SK-N-SH treated with all-trans-retinoic acid at 6 μM for 48 hours (cell line): ENCODE measurements at regions not wholly inside any gene's neighbourhood (a gene's known extent, or its start where the extent isn't known, plus 50 kb on each side); places are given as distances from the start of the nearest gene placed in this dataset.

ENCODE experiments used
- ATAC-seq: fragments of 200-7000 bp; cut with Tn5 transposase; 3 replicates; pipeline ENCODE4 v1.9.1; 2020; ENCODE audit warnings: mild to moderate bottlenecking, moderate library complexity
- ARNTL ChIP-seq: fragments of 450-650 bp; formaldehyde crosslinking; IDR thresholded peaks from 2 replicates; pipeline ENCODE4 v1.5.0; 2020; ENCODE audit warnings: low read depth, mild to moderate bottlenecking, moderate library complexity, borderline replicate concordance
- BACH2 ChIP-seq: fragments of 250-450 bp; sonication (Bioruptor Pico); IDR thresholded peaks from 2 replicates; pipeline ENCODE4 v1.9.0; 2021; ENCODE audit warnings: mild to moderate bottlenecking, borderline replicate concordance
- CSDC2 ChIP-seq: fragments of 250-450 bp; sonication (Bioruptor Pico); IDR thresholded peaks from 2 replicates; pipeline ENCODE4 v1.5.0; 2020; ENCODE audit warnings: mild to moderate bottlenecking, moderate library complexity
- ESRRG ChIP-seq: fragments of 250-450 bp; sonication (Bioruptor Pico); IDR thresholded peaks from 2 replicates; pipeline ENCODE4 v1.6.1; 2021; ENCODE audit warnings: mild to moderate bottlenecking
- GLIS3 ChIP-seq: fragments of 250-450 bp; sonication (Bioruptor Pico); IDR thresholded peaks from 2 replicates; pipeline ENCODE4 v1.5.0; 2020; ENCODE audit warnings: mild to moderate bottlenecking, moderate library complexity
- ISL1 ChIP-seq: fragments of 250-450 bp; sonication (Bioruptor Pico); IDR thresholded peaks from 2 replicates; pipeline ENCODE4 v2.1.2; 2022; ENCODE audit warnings: mild to moderate bottlenecking, moderate library complexity
- OSR1 ChIP-seq: fragments of 250-450 bp; sonication (Bioruptor Pico); IDR thresholded peaks from 2 replicates; pipeline ENCODE4 v1.8.0; 2022; ENCODE audit warnings: moderate library complexity, mild to moderate bottlenecking, inconsistent platforms
- PPARA ChIP-seq: fragments of 250-450 bp; sonication (Bioruptor Pico); IDR thresholded peaks from 2 replicates; pipeline ENCODE4 v1.5.0; 2020; ENCODE audit warnings: mild to moderate bottlenecking, borderline replicate concordance
- RARB ChIP-seq: fragments of 250-450 bp; sonication (Bioruptor Pico); IDR thresholded peaks from 2 replicates; pipeline ENCODE4 v1.8.0; 2021; ENCODE audit warnings: mild to moderate bottlenecking, moderate library complexity
- SNAI2 ChIP-seq: fragments of 250-450 bp; sonication (Bioruptor Pico); IDR thresholded peaks from 2 replicates; pipeline ENCODE4 v1.5.0; 2020; ENCODE audit warnings: mild to moderate bottlenecking, moderate library complexity
- TCF4 ChIP-seq: fragments of 250-450 bp; sonication (Bioruptor Pico); IDR thresholded peaks from 2 replicates; pipeline ENCODE4 v1.8.0; 2021; ENCODE audit warnings: mild to moderate bottlenecking, moderate library complexity, borderline replicate concordance
- TOX ChIP-seq: fragments of 250-450 bp; sonication (Bioruptor Pico); IDR thresholded peaks from 2 replicates; pipeline ENCODE4 v1.8.0; 2021; ENCODE audit warnings: mild to moderate bottlenecking, moderate library complexity, borderline replicate concordance
- ZC3H10 ChIP-seq: fragments of 250-450 bp; sonication (Bioruptor Pico); IDR thresholded peaks from 2 replicates; pipeline ENCODE4 v1.5.1; 2021; ENCODE audit warnings: mild to moderate bottlenecking, moderate library complexity
- ZFP3 ChIP-seq: fragments of 250-450 bp; sonication (Bioruptor Pico); IDR thresholded peaks from 2 replicates; pipeline ENCODE4 v1.5.0; 2020; ENCODE audit warnings: mild to moderate bottlenecking, moderate library complexity
- ZFP30 ChIP-seq: fragments of 450-650 bp; formaldehyde crosslinking; IDR thresholded peaks from 2 replicates; pipeline ENCODE4 v1.5.0; 2022; ENCODE audit warnings: mild to moderate bottlenecking, moderate library complexity
- ZNF70 ChIP-seq: fragments of 450-650 bp; formaldehyde crosslinking; IDR thresholded peaks from 2 replicates; pipeline ENCODE4 v1.5.0; 2020; ENCODE audit warnings: mild to moderate bottlenecking, moderate library complexity
- ZNF8 ChIP-seq: fragments of 450-650 bp; formaldehyde crosslinking; IDR thresholded peaks from 2 replicates; pipeline ENCODE4 v1.5.0; 2020; ENCODE audit warnings: mild to moderate bottlenecking, moderate library complexity
- TF ChIP-seq, protein P1 (sequence below): fragments of 250-450 bp; sonication (Bioruptor Pico); IDR thresholded peaks from 2 replicates; pipeline ENCODE4 v1.8.0; 2021; ENCODE audit warnings: low read depth, mild to moderate bottlenecking, moderate library complexity, borderline replicate concordance
- TF ChIP-seq, protein P2 (sequence below): fragments of 250-450 bp; sonication (Bioruptor Pico); IDR thresholded peaks from 2 replicates; pipeline ENCODE4 v1.5.1; 2020; ENCODE audit warnings: low read depth, mild to moderate bottlenecking, moderate library complexity
- TF ChIP-seq, protein P3 (sequence below): fragments of 250-450 bp; sonication (Bioruptor Pico); IDR thresholded peaks from 2 replicates; pipeline ENCODE4 v1.5.0; 2020; ENCODE audit warnings: mild to moderate bottlenecking, moderate library complexity
- TF ChIP-seq, protein P4 (sequence below): fragments of 250-450 bp; sonication (Bioruptor Pico); IDR thresholded peaks from 2 replicates; pipeline ENCODE4 v1.5.1; 2021; ENCODE audit warnings: mild to moderate bottlenecking, moderate library complexity
- TF ChIP-seq, protein P5 (sequence below): fragments of 250-450 bp; sonication (Bioruptor Pico); IDR thresholded peaks from 2 replicates; pipeline ENCODE4 v1.8.0; 2020; ENCODE audit warnings: mild to moderate bottlenecking, moderate library complexity, borderline replicate concordance

DNA sequence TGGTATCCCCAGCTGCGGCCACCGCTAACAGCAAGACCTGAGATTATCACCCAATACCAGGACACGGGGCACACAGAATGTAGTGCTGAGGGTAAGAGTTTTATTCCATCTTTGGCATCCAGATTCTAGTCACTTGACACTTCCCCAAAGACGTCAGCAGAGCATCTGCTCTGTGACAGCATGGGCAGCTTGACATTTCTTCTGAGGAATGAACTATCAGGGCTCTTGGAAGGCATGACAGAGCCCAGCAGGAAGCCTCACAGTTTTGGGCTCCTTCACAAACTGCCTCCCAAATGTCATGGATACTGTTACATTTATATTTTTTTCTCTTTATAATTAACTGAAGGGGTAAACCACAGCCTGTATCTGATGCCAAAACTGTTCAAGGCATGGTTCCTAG, 1010.7 kb downstream of the TDRD15 start:
- no peak for ATAC-seq
- TF ChIP-seq RARB (CRISPR knock-in tag) (no peak), ZNF8 (CRISPR knock-in tag) (no peak), ARNTL (CRISPR knock-in tag) (no peak), ESRRG (CRISPR knock-in tag) (no peak), CSDC2 (CRISPR knock-in tag) (no peak), GLIS3 (CRISPR knock-in tag) (no peak), OSR1 (no peak), ZNF70 (CRISPR knock-in tag) (no peak), ZFP3 (CRISPR knock-in tag) (no peak), ISL1 (CRISPR knock-in tag) (no peak), TCF4 (no peak), PPARA (no peak)
- TF ChIP-seq, protein P1, sequence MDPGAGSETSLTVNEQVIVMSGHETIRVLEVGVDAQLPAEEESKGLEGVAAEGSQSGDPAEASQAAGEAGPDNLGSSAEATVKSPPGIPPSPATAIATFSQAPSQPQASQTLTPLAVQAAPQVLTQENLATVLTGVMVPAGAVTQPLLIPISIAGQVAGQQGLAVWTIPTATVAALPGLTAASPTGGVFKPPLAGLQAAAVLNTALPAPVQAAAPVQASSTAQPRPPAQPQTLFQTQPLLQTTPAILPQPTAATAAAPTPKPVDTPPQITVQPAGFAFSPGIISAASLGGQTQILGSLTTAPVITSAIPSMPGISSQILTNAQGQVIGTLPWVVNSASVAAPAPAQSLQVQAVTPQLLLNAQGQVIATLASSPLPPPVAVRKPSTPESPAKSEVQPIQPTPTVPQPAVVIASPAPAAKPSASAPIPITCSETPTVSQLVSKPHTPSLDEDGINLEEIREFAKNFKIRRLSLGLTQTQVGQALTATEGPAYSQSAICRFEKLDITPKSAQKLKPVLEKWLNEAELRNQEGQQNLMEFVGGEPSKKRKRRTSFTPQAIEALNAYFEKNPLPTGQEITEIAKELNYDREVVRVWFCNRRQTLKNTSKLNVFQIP (CRISPR knock-in tag): no peak
- TF ChIP-seq, protein P2, sequence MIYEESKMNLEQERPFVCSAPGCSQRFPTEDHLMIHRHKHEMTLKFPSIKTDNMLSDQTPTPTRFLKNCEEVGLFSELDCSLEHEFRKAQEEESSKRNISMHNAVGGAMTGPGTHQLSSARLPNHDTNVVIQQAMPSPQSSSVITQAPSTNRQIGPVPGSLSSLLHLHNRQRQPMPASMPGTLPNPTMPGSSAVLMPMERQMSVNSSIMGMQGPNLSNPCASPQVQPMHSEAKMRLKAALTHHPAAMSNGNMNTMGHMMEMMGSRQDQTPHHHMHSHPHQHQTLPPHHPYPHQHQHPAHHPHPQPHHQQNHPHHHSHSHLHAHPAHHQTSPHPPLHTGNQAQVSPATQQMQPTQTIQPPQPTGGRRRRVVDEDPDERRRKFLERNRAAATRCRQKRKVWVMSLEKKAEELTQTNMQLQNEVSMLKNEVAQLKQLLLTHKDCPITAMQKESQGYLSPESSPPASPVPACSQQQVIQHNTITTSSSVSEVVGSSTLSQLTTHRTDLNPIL (CRISPR knock-in tag): no peak
- TF ChIP-seq, protein P3, sequence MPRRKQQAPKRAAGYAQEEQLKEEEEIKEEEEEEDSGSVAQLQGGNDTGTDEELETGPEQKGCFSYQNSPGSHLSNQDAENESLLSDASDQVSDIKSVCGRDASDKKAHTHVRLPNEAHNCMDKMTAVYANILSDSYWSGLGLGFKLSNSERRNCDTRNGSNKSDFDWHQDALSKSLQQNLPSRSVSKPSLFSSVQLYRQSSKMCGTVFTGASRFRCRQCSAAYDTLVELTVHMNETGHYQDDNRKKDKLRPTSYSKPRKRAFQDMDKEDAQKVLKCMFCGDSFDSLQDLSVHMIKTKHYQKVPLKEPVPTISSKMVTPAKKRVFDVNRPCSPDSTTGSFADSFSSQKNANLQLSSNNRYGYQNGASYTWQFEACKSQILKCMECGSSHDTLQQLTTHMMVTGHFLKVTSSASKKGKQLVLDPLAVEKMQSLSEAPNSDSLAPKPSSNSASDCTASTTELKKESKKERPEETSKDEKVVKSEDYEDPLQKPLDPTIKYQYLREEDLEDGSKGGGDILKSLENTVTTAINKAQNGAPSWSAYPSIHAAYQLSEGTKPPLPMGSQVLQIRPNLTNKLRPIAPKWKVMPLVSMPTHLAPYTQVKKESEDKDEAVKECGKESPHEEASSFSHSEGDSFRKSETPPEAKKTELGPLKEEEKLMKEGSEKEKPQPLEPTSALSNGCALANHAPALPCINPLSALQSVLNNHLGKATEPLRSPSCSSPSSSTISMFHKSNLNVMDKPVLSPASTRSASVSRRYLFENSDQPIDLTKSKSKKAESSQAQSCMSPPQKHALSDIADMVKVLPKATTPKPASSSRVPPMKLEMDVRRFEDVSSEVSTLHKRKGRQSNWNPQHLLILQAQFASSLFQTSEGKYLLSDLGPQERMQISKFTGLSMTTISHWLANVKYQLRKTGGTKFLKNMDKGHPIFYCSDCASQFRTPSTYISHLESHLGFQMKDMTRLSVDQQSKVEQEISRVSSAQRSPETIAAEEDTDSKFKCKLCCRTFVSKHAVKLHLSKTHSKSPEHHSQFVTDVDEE: no peak
- TF ChIP-seq, protein P4, sequence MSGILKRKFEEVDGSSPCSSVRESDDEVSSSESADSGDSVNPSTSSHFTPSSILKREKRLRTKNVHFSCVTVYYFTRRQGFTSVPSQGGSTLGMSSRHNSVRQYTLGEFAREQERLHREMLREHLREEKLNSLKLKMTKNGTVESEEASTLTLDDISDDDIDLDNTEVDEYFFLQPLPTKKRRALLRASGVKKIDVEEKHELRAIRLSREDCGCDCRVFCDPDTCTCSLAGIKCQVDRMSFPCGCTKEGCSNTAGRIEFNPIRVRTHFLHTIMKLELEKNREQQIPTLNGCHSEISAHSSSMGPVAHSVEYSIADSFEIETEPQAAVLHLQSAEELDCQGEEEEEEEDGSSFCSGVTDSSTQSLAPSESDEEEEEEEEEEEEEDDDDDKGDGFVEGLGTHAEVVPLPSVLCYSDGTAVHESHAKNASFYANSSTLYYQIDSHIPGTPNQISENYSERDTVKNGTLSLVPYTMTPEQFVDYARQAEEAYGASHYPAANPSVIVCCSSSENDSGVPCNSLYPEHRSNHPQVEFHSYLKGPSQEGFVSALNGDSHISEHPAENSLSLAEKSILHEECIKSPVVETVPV (CRISPR knock-in tag): no peak

DNA sequence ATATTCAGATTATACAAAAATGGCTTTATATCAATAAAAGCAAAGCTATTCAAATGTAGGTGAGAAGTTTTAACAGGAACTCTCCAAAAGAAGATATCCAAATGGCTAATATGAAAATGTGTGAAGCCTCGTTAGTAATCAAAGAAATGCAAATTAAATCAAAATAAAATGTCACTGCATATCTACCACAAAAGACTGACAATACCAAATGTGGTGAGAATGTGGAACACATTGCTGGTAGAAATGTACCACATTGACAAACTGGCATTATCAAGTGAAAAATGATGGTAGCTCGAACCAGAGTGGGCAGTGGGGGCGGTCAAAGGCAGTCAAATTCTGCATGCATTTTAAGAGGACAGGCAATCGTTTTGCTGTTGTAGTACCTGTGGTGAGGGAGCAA, 1012.7 kb downstream of the TDRD15 start:
- ATAC-seq: no peak
- TF ChIP-seq SNAI2: no peak
- TF ChIP-seq BACH2 (CRISPR knock-in tag): no peak
- TF ChIP-seq, protein P2 (CRISPR knock-in tag): no peak
- TF ChIP-seq ISL1 (CRISPR knock-in tag): no peak
- TF ChIP-seq PPARA: no peak
- TF ChIP-seq TOX: no peak
- TF ChIP-seq ESRRG (CRISPR knock-in tag): no peak
- no peak for TF ChIP-seq ZNF70 (CRISPR knock-in tag)
- no peak for TF ChIP-seq ZNF8 (CRISPR knock-in tag)
- TF ChIP-seq, protein P3: no peak
- TF ChIP-seq OSR1: no peak
- no peak for TF ChIP-seq ARNTL (CRISPR knock-in tag)
- TF ChIP-seq, protein P5, sequence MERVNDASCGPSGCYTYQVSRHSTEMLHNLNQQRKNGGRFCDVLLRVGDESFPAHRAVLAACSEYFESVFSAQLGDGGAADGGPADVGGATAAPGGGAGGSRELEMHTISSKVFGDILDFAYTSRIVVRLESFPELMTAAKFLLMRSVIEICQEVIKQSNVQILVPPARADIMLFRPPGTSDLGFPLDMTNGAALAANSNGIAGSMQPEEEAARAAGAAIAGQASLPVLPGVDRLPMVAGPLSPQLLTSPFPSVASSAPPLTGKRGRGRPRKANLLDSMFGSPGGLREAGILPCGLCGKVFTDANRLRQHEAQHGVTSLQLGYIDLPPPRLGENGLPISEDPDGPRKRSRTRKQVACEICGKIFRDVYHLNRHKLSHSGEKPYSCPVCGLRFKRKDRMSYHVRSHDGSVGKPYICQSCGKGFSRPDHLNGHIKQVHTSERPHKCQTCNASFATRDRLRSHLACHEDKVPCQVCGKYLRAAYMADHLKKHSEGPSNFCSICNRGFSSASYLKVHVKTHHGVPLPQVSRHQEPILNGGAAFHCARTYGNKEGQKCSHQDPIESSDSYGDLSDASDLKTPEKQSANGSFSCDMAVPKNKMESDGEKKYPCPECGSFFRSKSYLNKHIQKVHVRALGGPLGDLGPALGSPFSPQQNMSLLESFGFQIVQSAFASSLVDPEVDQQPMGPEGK (CRISPR knock-in tag): no peak
- no peak for TF ChIP-seq ZFP30 (CRISPR knock-in tag)
- TF ChIP-seq ZC3H10 (CRISPR knock-in tag): no peak
- no peak for TF ChIP-seq GLIS3 (CRISPR knock-in tag)
- TF ChIP-seq ZFP3 (CRISPR knock-in tag): no peak
